Stimulated activated CD8-positive, alpha-beta memory T cell treated with anti-CD3 and anti-CD28 coated beads, Interleukin-15, amount 100 ng/mL, for 1 hour (primary cell): ENCODE measurements at regions not wholly inside any gene's neighbourhood (a gene's known extent, or its start where the extent isn't known, plus 50 kb on each side); places are given as distances from the start of the nearest gene placed in this dataset.

Experiments used
- DNase-seq: peaks from one replicate; pipeline ENCODE4 v3.0.0-alpha.2; 2020; ENCODE audit warnings: low read depth

GRCh38 chr6:132973514-132973993 is 159.2 kb downstream of the RPS12 start:
- DNase-seq: no peak

- no peak for DNase-seq
Measured at GRCh38 chr6:132974122-132974521, 159.8 kb downstream of the RPS12 start.

GRCh38 chr6:132977413-132977812 is 163.0 kb downstream of the RPS12 start:
- no peak for DNase-seq

- no peak for DNase-seq
Measured at GRCh38 chr6:132978685-132979084, 164.3 kb downstream of the RPS12 start.

- DNase-seq: no peak
Measured at GRCh38 chr6:132993738-132994137, 179.4 kb downstream of the RPS12 start.

GRCh38 chr6:132995009-132995408 is 180.6 kb downstream of the RPS12 start:
- no peak for DNase-seq

- DNase-seq: no peak
Measured at GRCh38 chr6:132995432-132995831, 181.1 kb downstream of the RPS12 start.

- DNase-seq: no peak
Measured at GRCh38 chr6:132998418-132998817, 184.0 kb downstream of the RPS12 start.

GRCh38 chr6:133001040-133001565 is 186.7 kb downstream of the RPS12 start:
- DNase-seq: no peak

GRCh38 chr6:133004304-133004884 is 190.0 kb downstream of the RPS12 start:
- DNase-seq: no peak

GRCh38 chr6:133012774-133013173 is 198.4 kb downstream of the RPS12 start:
- DNase-seq: no peak

- DNase-seq: no peak
Measured at GRCh38 chr6:133016631-133017030, 202.3 kb downstream of the RPS12 start.

- DNase-seq: no peak
Measured at GRCh38 chr6:133017581-133017980, 203.2 kb downstream of the RPS12 start.

GRCh38 chr6:133026705-133027104 is 212.3 kb downstream of the RPS12 start:
- no peak for DNase-seq

- no peak for DNase-seq
Measured at GRCh38 chr6:133033263-133033662, 207.9 kb upstream of the EYA4 start.

- no peak for DNase-seq
Measured at GRCh38 chr6:133034509-133035206, 206.5 kb upstream of the EYA4 start.

GRCh38 chr6:133040094-133040802 is 200.9 kb upstream of the EYA4 start:
- DNase-seq: no peak

- DNase-seq: no peak
Measured at GRCh38 chr6:133040803-133041419, 200.2 kb upstream of the EYA4 start.

- DNase-seq: no peak
Measured at GRCh38 chr6:133042550-133043120, 198.5 kb upstream of the EYA4 start.

- DNase-seq: no peak
Measured at GRCh38 chr6:133046576-133046975, 194.6 kb upstream of the EYA4 start.

- DNase-seq: no peak
Measured at GRCh38 chr6:133047065-133047665, 194.0 kb upstream of the EYA4 start.

GRCh38 chr6:133047706-133048105 is 193.5 kb upstream of the EYA4 start:
- DNase-seq: no peak
